GM18502 (cell line): ENCODE measurements at regions not wholly inside any gene's neighbourhood (a gene's known extent, or its start where the extent isn't known, plus 50 kb on each side); places are given as distances from the start of the nearest gene placed in this dataset.

Experiments used
- ATAC-seq: cut with Tn5 transposase; IDR thresholded peaks from one replicate; pipeline ENCODE4 v1.9.1; 2021; ENCODE audit warnings: mild to moderate bottlenecking; ENCODE audit not compliant: unreplicated experiment, poor library complexity

- ATAC-seq = no peak
Observed at GRCh38 chr1:208917723-208918122, 665.8 kb upstream of the CAMK1G start.

- ATAC-seq = no peak
Observed at GRCh38 chr1:208918160-208918559, 665.4 kb upstream of the CAMK1G start.

- no peak for ATAC-seq
Observed at GRCh38 chr1:208919371-208919770, 664.1 kb upstream of the CAMK1G start.

GRCh38 chr1:208921259-208921658 lies 662.3 kb upstream of the CAMK1G start:
- ATAC-seq = no peak

- no peak for ATAC-seq
Observed at GRCh38 chr1:208923456-208923855, 660.1 kb upstream of the CAMK1G start.

GRCh38 chr1:208923946-208924720 lies 659.4 kb upstream of the CAMK1G start:
- no peak for ATAC-seq

- no peak for ATAC-seq
Observed at GRCh38 chr1:208924928-208925327, 658.6 kb upstream of the CAMK1G start.

- no peak for ATAC-seq
Observed at GRCh38 chr1:208928349-208929010, 655.0 kb upstream of the CAMK1G start.

- ATAC-seq = no peak
Observed at GRCh38 chr1:208929575-208929974, 653.9 kb upstream of the CAMK1G start.

GRCh38 chr1:208931936-208932335 lies 651.6 kb upstream of the CAMK1G start:
- no peak for ATAC-seq

- no peak for ATAC-seq
Observed at GRCh38 chr1:208933984-208934525, 649.5 kb upstream of the CAMK1G start.

- no peak for ATAC-seq
Observed at GRCh38 chr1:208934933-208935332, 648.6 kb upstream of the CAMK1G start.

- ATAC-seq = no peak
Observed at GRCh38 chr1:208935517-208936187, 647.9 kb upstream of the CAMK1G start.

GRCh38 chr1:208939537-208940085 lies 643.9 kb upstream of the CAMK1G start:
- no peak for ATAC-seq

GRCh38 chr1:208942394-208943130 lies 641.0 kb upstream of the CAMK1G start:
- no peak for ATAC-seq

- ATAC-seq = no peak
Observed at GRCh38 chr1:208943291-208943690, 640.2 kb upstream of the CAMK1G start.

- ATAC-seq = no peak
Observed at GRCh38 chr1:208944981-208945451, 638.5 kb upstream of the CAMK1G start.

GRCh38 chr1:208950206-208950605 lies 633.3 kb upstream of the CAMK1G start:
- no peak for ATAC-seq

GRCh38 chr1:208951026-208951525 lies 632.4 kb upstream of the CAMK1G start:
- ATAC-seq = no peak

GRCh38 chr1:208951908-208952307 lies 631.6 kb upstream of the CAMK1G start:
- no peak for ATAC-seq
